GM12864 (cell line): ENCODE measurements at regions not wholly inside any gene's neighbourhood (a gene's known extent, or its start where the extent isn't known, plus 50 kb on each side); places are given as distances from the start of the nearest gene placed in this dataset.

Experiments used
- DNase-seq: peaks from one replicate; pipeline ENCODE4 v3.0.0-alpha.2; 2011; ENCODE audit warnings: low read depth
- H3K4me3 ChIP-seq: 2 replicates; pipeline ENCODE4 v1.5.1; 2011; ENCODE audit warnings: mild to moderate bottlenecking, low read depth, low read length, control low read depth
- TF ChIP-seq, protein P1 (sequence below): IDR thresholded peaks from 2 replicates; pipeline ENCODE4 v1.5.1; 2011; ENCODE audit warnings: low read depth, mild to moderate bottlenecking, moderate library complexity, low read length, control low read depth, inconsistent platforms; ENCODE audit errors: missing control alignments

DNA sequence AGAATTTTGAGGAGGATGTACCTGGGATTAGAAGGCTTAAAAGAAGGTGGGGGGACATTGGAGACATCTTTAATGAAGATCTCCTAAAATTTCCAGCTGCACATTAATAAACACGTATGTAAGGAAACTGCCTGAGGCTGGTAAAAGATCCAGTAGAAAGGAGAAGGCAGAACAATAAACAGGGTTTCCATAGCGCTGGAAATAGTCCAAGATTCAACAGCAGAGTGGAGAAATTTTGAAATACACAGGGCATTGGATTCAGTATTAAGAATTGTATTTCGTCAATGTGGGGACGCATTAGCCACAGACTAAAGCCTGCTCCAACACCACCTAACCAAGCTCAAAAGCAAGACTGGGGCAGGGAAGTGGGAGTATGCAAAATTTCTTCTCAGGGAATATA, 606.9 kb upstream of the NRXN1 start:
- TF ChIP-seq, protein P1, sequence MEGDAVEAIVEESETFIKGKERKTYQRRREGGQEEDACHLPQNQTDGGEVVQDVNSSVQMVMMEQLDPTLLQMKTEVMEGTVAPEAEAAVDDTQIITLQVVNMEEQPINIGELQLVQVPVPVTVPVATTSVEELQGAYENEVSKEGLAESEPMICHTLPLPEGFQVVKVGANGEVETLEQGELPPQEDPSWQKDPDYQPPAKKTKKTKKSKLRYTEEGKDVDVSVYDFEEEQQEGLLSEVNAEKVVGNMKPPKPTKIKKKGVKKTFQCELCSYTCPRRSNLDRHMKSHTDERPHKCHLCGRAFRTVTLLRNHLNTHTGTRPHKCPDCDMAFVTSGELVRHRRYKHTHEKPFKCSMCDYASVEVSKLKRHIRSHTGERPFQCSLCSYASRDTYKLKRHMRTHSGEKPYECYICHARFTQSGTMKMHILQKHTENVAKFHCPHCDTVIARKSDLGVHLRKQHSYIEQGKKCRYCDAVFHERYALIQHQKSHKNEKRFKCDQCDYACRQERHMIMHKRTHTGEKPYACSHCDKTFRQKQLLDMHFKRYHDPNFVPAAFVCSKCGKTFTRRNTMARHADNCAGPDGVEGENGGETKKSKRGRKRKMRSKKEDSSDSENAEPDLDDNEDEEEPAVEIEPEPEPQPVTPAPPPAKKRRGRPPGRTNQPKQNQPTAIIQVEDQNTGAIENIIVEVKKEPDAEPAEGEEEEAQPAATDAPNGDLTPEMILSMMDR = no peak
- no peak overlapping the region for H3K4me3 ChIP-seq
- no peak for DNase-seq

DNA sequence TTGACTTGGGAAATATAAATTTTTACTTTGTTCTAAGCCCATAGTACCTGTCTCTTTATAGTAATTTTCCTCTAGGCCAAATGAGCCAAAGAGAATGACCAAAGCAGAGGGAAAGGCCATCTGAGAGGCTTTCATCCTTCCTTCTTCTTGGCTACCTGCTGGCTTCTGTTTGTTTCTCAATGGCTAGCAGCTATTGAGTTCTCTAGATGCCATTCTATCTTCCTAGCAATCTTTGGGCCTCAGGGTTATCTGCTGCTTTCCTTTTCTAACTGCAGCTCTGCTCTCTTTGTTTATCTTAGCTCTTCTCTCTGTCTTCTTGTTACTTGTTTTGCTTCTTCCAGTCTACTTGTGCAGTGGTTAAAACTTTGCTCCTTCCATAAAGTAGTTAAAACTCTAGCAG, 601.1 kb upstream of the NRXN1 start:
- TF ChIP-seq, protein P1 = no peak
- DNase-seq = no peak
- no peak overlapping the region for H3K4me3 ChIP-seq

GRCh38 chr2:51629406-51629805, 597.5 kb upstream of the NRXN1 start:
- H3K4me3 ChIP-seq = no peak overlapping the region
- no peak for DNase-seq
- TF ChIP-seq, protein P1 = no peak

DNA sequence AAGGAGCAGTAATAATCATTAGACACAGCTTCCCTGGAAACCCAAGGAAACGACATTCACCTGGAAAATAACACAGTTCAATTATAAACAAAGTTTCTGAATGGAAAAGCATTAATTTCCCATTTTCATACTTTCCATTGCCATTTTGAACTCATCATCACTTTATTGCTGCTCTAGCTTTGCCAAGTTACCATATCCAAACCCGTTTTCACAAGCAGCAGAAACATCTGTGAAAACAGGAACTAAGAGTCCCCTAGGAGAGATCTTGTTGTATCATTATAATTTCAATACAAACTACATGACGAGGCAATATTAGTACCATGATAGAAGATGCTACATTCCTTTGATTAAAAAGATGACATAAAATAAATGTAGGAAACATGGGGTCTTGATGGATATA, 597.0 kb upstream of the NRXN1 start:
- no peak overlapping the region for H3K4me3 ChIP-seq
- no peak for DNase-seq
- TF ChIP-seq, protein P1 = no peak

- no peak for DNase-seq
- TF ChIP-seq, protein P1 = no peak
Measured at GRCh38 chr2:51624995-51625394, 593.1 kb upstream of the NRXN1 start.

DNA sequence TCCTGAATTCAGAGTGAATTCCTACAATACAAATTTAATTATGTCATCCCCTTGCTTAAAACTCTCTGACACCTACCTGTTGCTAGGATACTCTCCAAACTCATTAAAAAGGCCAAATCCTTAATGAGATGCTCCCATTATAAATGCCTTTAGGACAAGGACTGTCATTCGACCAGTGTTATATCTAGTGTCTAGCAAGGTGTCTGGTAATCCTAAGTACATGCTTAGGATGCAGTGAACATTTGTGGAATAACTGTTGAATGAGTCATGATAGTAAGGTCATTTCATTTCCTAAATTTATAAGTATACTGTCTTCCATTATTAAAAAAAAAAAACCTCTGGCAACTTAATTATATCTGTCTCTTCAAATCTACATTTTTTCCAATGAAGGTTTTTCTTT, 588.9 kb upstream of the NRXN1 start:
- no peak overlapping the region for H3K4me3 ChIP-seq
- DNase-seq = no peak
- TF ChIP-seq, protein P1 = no peak

More at GRCh38 chr2:51624995-51625394, 593.1 kb upstream of the NRXN1 start:
- H3K4me3 ChIP-seq = no peak overlapping the region

- no peak for DNase-seq
- H3K4me3 ChIP-seq = no peak overlapping the region
- TF ChIP-seq, protein P1 = no peak
Measured at GRCh38 chr2:51619961-51620360, 588.0 kb upstream of the NRXN1 start.
